Activated CD8-positive, alpha-beta memory T cell treated with anti-CD3 and anti-CD28 coated beads, Interleukin-2, amount 50 U/mL, for 4 hours (primary cell): ENCODE measurements at regions not wholly inside any gene's neighbourhood (a gene's known extent, or its start where the extent isn't known, plus 50 kb on each side); places are given as distances from the start of the nearest gene placed in this dataset.

ENCODE experiments used
- DNase-seq: peaks from one replicate; pipeline ENCODE4 v3.0.0-alpha.2; 2020

GRCh38 chr10:4332764-4333458 is 493.1 kb upstream of the AKR1E2 start:
- no peak for DNase-seq

GRCh38 chr10:4331150-4331549 is 494.9 kb upstream of the AKR1E2 start:
- no peak for DNase-seq

- DNase-seq, result no peak
These were observed 495.4 kb upstream of the AKR1E2 start for GRCh38 chr10:4330636-4331035.

GRCh38 chr10:4329225-4329624 is 496.8 kb upstream of the AKR1E2 start:
- DNase-seq, result no peak

GRCh38 chr10:4326647-4327046 is 499.4 kb upstream of the AKR1E2 start:
- no peak for DNase-seq

GRCh38 chr10:4319870-4320367 is 506.1 kb upstream of the AKR1E2 start:
- DNase-seq, result no peak

- DNase-seq, result no peak
These were observed 509.7 kb upstream of the AKR1E2 start for GRCh38 chr10:4316161-4316810.

- DNase-seq, result no peak
These were observed 510.5 kb upstream of the AKR1E2 start for GRCh38 chr10:4315551-4315950.

GRCh38 chr10:4313051-4313450 is 513.0 kb upstream of the AKR1E2 start:
- DNase-seq, result no peak

- DNase-seq, result no peak
These were observed 513.8 kb upstream of the AKR1E2 start for GRCh38 chr10:4312051-4312835.

- DNase-seq, result no peak
These were observed 515.8 kb upstream of the AKR1E2 start for GRCh38 chr10:4310172-4310571.

- DNase-seq, result no peak
These were observed 518.1 kb upstream of the AKR1E2 start for GRCh38 chr10:4307910-4308309.

- no peak for DNase-seq
These were observed 519.1 kb upstream of the AKR1E2 start for GRCh38 chr10:4306871-4307270.

- DNase-seq, result no peak
These were observed 518.0 kb upstream of the KLF6 start for GRCh38 chr10:4303045-4303444.

- no peak for DNase-seq
These were observed 516.5 kb upstream of the KLF6 start for GRCh38 chr10:4301291-4302045.

GRCh38 chr10:4296161-4296560 is 511.2 kb upstream of the KLF6 start:
- DNase-seq, result no peak

GRCh38 chr10:4294996-4295792 is 510.2 kb upstream of the KLF6 start:
- no peak for DNase-seq

- DNase-seq, result no peak
These were observed 509.3 kb upstream of the KLF6 start for GRCh38 chr10:4294271-4294670.

GRCh38 chr10:4291990-4292389 is 507.0 kb upstream of the KLF6 start:
- DNase-seq, result no peak

- DNase-seq, result no peak
These were observed 500.1 kb upstream of the KLF6 start for GRCh38 chr10:4285121-4285520.

- no peak for DNase-seq
These were observed 499.0 kb upstream of the KLF6 start for GRCh38 chr10:4283846-4284610.
